ENCODE measurements at regions not wholly inside any gene's neighbourhood (a gene's known extent, or its start where the extent isn't known, plus 50 kb on each side); places are given as distances from the start of the nearest gene placed in this dataset.

- DNase-seq, result no peak
Observed at GRCh38 chr11:11135820-11136476, 217.1 kb downstream of the CSNK2A3 start.

GRCh38 chr11:11129118-11129517, 223.9 kb downstream of the CSNK2A3 start:
- DNase-seq, result no peak

GRCh38 chr11:11125618-11126017, 227.4 kb downstream of the CSNK2A3 start:
- DNase-seq, result no peak

- no peak for DNase-seq
Observed at GRCh38 chr11:11122749-11123148, 230.3 kb downstream of the CSNK2A3 start.

- DNase-seq, result no peak
Observed at GRCh38 chr11:11119917-11120316, 233.1 kb downstream of the CSNK2A3 start.

GRCh38 chr11:11117730-11118129, 235.3 kb downstream of the CSNK2A3 start:
- DNase-seq, result no peak

GRCh38 chr11:11115475-11115874, 237.6 kb downstream of the CSNK2A3 start:
- DNase-seq, result no peak

GRCh38 chr11:11113626-11114025, 239.4 kb downstream of the CSNK2A3 start:
- DNase-seq, result no peak

- no peak for DNase-seq
Observed at GRCh38 chr11:11108026-11108425, 245.0 kb downstream of the CSNK2A3 start.

GRCh38 chr11:11107076-11107723, 245.8 kb downstream of the CSNK2A3 start:
- DNase-seq, result no peak

- DNase-seq, result no peak
Observed at GRCh38 chr11:11105361-11105760, 247.5 kb upstream of the ZBED5 start.

GRCh38 chr11:11095831-11096723, 238.2 kb upstream of the ZBED5 start:
- DNase-seq, result no peak

- DNase-seq, result no peak
Observed at GRCh38 chr11:11090495-11090894, 232.6 kb upstream of the ZBED5 start.

- DNase-seq, result no peak
Observed at GRCh38 chr11:11089805-11090204, 232.0 kb upstream of the ZBED5 start.

- no peak for DNase-seq
Observed at GRCh38 chr11:11086979-11087378, 229.1 kb upstream of the ZBED5 start.

- no peak for DNase-seq
Observed at GRCh38 chr11:11085580-11085979, 227.7 kb upstream of the ZBED5 start.

- no peak for DNase-seq
Observed at GRCh38 chr11:11084337-11084736, 226.5 kb upstream of the ZBED5 start.

- no peak for DNase-seq
Observed at GRCh38 chr11:11083441-11083840, 225.6 kb upstream of the ZBED5 start.

- no peak for DNase-seq
Observed at GRCh38 chr11:11082646-11083045, 224.8 kb upstream of the ZBED5 start.

GRCh38 chr11:11081776-11082175, 223.9 kb upstream of the ZBED5 start:
- no peak for DNase-seq

GRCh38 chr11:11081288-11081687, 223.4 kb upstream of the ZBED5 start:
- DNase-seq, result no peak

- DNase-seq, result no peak
Observed at GRCh38 chr11:11078344-11079086, 220.7 kb upstream of the ZBED5 start.

- no peak for DNase-seq
Observed at GRCh38 chr11:11077898-11078297, 220.0 kb upstream of the ZBED5 start.
